Activated naive CD4-positive, alpha-beta T cell treated with anti-CD3 and anti-CD28 coated beads for 36 hours (primary cell): ENCODE measurements at regions not wholly inside any gene's neighbourhood (a gene's known extent, or its start where the extent isn't known, plus 50 kb on each side); places are given as distances from the start of the nearest gene placed in this dataset.

Source experiments
- CTCF ChIA-PET: fragments of 350-600 bp; sonication (Branson Sonifier 250); formaldehyde crosslinking; loops from one replicate; lab custom pipeline; 2021; ENCODE audit warnings: antibody characterized with exemption; lab: Charles Lee
- DNase-seq: peaks from one replicate; pipeline ENCODE4 v3.0.0-alpha.2; 2020
- H3K27ac Mint-ChIP-seq: one replicate; pipeline ENCODE4 v1.8.0; 2021; ENCODE audit warnings: mild to moderate bottlenecking, mixed read lengths
- H3K27me3 Mint-ChIP-seq: one replicate; pipeline ENCODE4 v1.8.0; 2021; ENCODE audit warnings: low read depth, mixed read lengths
- H3K36me3 Mint-ChIP-seq: one replicate; pipeline ENCODE4 v1.8.0; 2021; ENCODE audit warnings: low read depth, mixed read lengths
- H3K4me1 Mint-ChIP-seq: one replicate; pipeline ENCODE4 v1.8.0; 2021; ENCODE audit warnings: low read depth, mixed read lengths
- H3K4me3 Mint-ChIP-seq: one replicate; pipeline ENCODE4 v1.8.0; 2021; ENCODE audit warnings: mild to moderate bottlenecking, moderate library complexity, mixed read lengths
- H3K9me3 Mint-ChIP-seq: one replicate; pipeline ENCODE4 v1.8.0; 2021; ENCODE audit warnings: mixed read lengths
- intact Hi-C: fragments of 100-400 bp; cut with micrococcal nuclease; formaldehyde crosslinking; loops from one replicate; pipeline ENCODE4 v1.15.1; 2023

- no peak overlapping the region for H3K27ac Mint-ChIP-seq
- intact Hi-C loops = no loop called here
- H3K9me3 Mint-ChIP-seq = no peaks in the 10 kb centered on the region
- H3K36me3 Mint-ChIP-seq = no peaks in the 10 kb centered on the region
- H3K27me3 Mint-ChIP-seq = peaks cover 4% of the 10 kb centered on the region
- CTCF ChIA-PET = no interaction called here
- H3K4me3 Mint-ChIP-seq = no peak overlapping the region
- no peak for DNase-seq
- H3K4me1 Mint-ChIP-seq = no peaks in the 10 kb centered on the region
Measured at GRCh38 chr2:48845684-48846083, 90.2 kb upstream of the LHCGR start.

- no peaks in the 10 kb centered on the region for H3K4me1 Mint-ChIP-seq
- H3K4me3 Mint-ChIP-seq = no peak overlapping the region
- H3K27ac Mint-ChIP-seq = no peak overlapping the region
- CTCF ChIA-PET = no interaction called here
- H3K27me3 Mint-ChIP-seq = peaks cover 4% of the 10 kb centered on the region
- H3K9me3 Mint-ChIP-seq = no peaks in the 10 kb centered on the region
- H3K36me3 Mint-ChIP-seq = no peaks in the 10 kb centered on the region
- DNase-seq = no peak
- intact Hi-C loops = no loop called here
Measured at GRCh38 chr2:48844417-48845155, 89.1 kb upstream of the LHCGR start.

GRCh38 chr2:48841126-48841525 is 85.6 kb upstream of the LHCGR start:
- Mint-ChIP-seq H3K27ac (no peak overlapping the region), H3K4me1 (no peaks in the 10 kb centered on the region), H3K4me3 (no peak overlapping the region), H3K9me3 (peaks cover 3% of the 10 kb centered on the region), H3K27me3 (peaks cover 4% of the 10 kb centered on the region), H3K36me3 (no peaks in the 10 kb centered on the region)
- CTCF ChIA-PET = no interaction called here
- intact Hi-C loops = no loop called here
- DNase-seq = no peak

- Mint-ChIP-seq H3K9me3 (peaks cover 4% of the 10 kb centered on the region), H3K27me3 (no peaks in the 10 kb centered on the region), H3K36me3 (no peaks in the 10 kb centered on the region), H3K4me1 (no peaks in the 10 kb centered on the region), H3K27ac (no peak overlapping the region), H3K4me3 (no peak overlapping the region)
- CTCF ChIA-PET = no interaction called here
- intact Hi-C loops = loop anchor here (5.0 kb wide), 1 partner anchor 574 kb away; no protein-coding TSS in a partner anchor
- DNase-seq = no peak
Measured at GRCh38 chr2:48838029-48838428, 82.5 kb upstream of the LHCGR start.

GRCh38 chr2:48829569-48829968 is 74.0 kb upstream of the LHCGR start:
- intact Hi-C loops = no loop called here
- no peaks in the 10 kb centered on the region for H3K36me3 Mint-ChIP-seq
- H3K4me1 Mint-ChIP-seq = no peaks in the 10 kb centered on the region
- H3K27ac Mint-ChIP-seq = no peak overlapping the region
- no peak for DNase-seq
- H3K9me3 Mint-ChIP-seq = peaks cover 2% of the 10 kb centered on the region
- CTCF ChIA-PET = no interaction called here
- no peak overlapping the region for H3K4me3 Mint-ChIP-seq
- no peaks in the 10 kb centered on the region for H3K27me3 Mint-ChIP-seq

- intact Hi-C loops = no loop called here
- Mint-ChIP-seq H3K27ac (no peak overlapping the region), H3K4me1 (no peaks in the 10 kb centered on the region), H3K4me3 (no peak overlapping the region), H3K36me3 (no peaks in the 10 kb centered on the region), H3K9me3 (peaks cover 2% of the 10 kb centered on the region), H3K27me3 (no peaks in the 10 kb centered on the region)
- CTCF ChIA-PET = no interaction called here
- no peak for DNase-seq
Measured at GRCh38 chr2:48829036-48829435, 73.5 kb upstream of the LHCGR start.

GRCh38 chr2:48826986-48827385 is 71.5 kb upstream of the LHCGR start:
- no peak overlapping the region for H3K27ac Mint-ChIP-seq
- no peaks in the 10 kb centered on the region for H3K4me1 Mint-ChIP-seq
- no peaks in the 10 kb centered on the region for H3K36me3 Mint-ChIP-seq
- H3K9me3 Mint-ChIP-seq = peaks cover 2% of the 10 kb centered on the region
- CTCF ChIA-PET = no interaction called here
- no peak for DNase-seq
- intact Hi-C loops = no loop called here
- no peak overlapping the region for H3K4me3 Mint-ChIP-seq
- no peaks in the 10 kb centered on the region for H3K27me3 Mint-ChIP-seq

- intact Hi-C loops = no loop called here
- Mint-ChIP-seq H3K9me3 (no peaks in the 10 kb centered on the region), H3K27ac (no peak overlapping the region), H3K4me3 (no peak overlapping the region), H3K27me3 (peaks cover 7% of the 10 kb centered on the region), H3K36me3 (no peaks in the 10 kb centered on the region), H3K4me1 (no peaks in the 10 kb centered on the region)
- no peak for DNase-seq
- CTCF ChIA-PET = no interaction called here
Measured at GRCh38 chr2:48824116-48824515, 68.6 kb upstream of the LHCGR start.

- DNase-seq = no peak
- no peaks in the 10 kb centered on the region for H3K4me1 Mint-ChIP-seq
Measured at GRCh38 chr2:48819206-48819735, 63.7 kb upstream of the LHCGR start.

GRCh38 chr2:48817355-48817754 is 61.8 kb upstream of the LHCGR start:
- CTCF ChIA-PET = no interaction called here
- Mint-ChIP-seq H3K4me3 (no peak overlapping the region), H3K27ac (no peak overlapping the region), H3K36me3 (no peaks in the 10 kb centered on the region), H3K9me3 (no peaks in the 10 kb centered on the region), H3K27me3 (peaks cover 18% of the 10 kb centered on the region), H3K4me1 (no peaks in the 10 kb centered on the region)
- intact Hi-C loops = no loop called here
- DNase-seq = no peak

More at GRCh38 chr2:48819206-48819735, 63.7 kb upstream of the LHCGR start:
- Mint-ChIP-seq H3K4me3 (no peak overlapping the region), H3K27ac (no peak overlapping the region), H3K9me3 (no peaks in the 10 kb centered on the region), H3K36me3 (no peaks in the 10 kb centered on the region), H3K27me3 (peaks cover 18% of the 10 kb centered on the region)
- CTCF ChIA-PET = no interaction called here
- intact Hi-C loops = no loop called here

- Mint-ChIP-seq H3K27ac (no peak overlapping the region), H3K36me3 (no peaks in the 10 kb centered on the region), H3K9me3 (no peaks in the 10 kb centered on the region), H3K4me1 (no peaks in the 10 kb centered on the region), H3K4me3 (no peak overlapping the region), H3K27me3 (peaks cover 3% of the 10 kb centered on the region)
- no peak for DNase-seq
- CTCF ChIA-PET = no interaction called here
- intact Hi-C loops = no loop called here
Measured at GRCh38 chr2:48812416-48812815, 56.9 kb upstream of the LHCGR start.

GRCh38 chr2:48808311-48808710 is 52.8 kb upstream of the LHCGR start:
- DNase-seq = no peak
- Mint-ChIP-seq H3K9me3 (no peaks in the 10 kb centered on the region), H3K4me3 (no peak overlapping the region), H3K27me3 (no peaks in the 10 kb centered on the region), H3K36me3 (no peaks in the 10 kb centered on the region), H3K4me1 (no peaks in the 10 kb centered on the region), H3K27ac (no peak overlapping the region)
- CTCF ChIA-PET = no interaction called here
- intact Hi-C loops = no loop called here
